ENCODE measurements at regions not wholly inside any gene's neighbourhood (a gene's known extent, or its start where the extent isn't known, plus 50 kb on each side); places are given as distances from the start of the nearest gene placed in this dataset.

DNA sequence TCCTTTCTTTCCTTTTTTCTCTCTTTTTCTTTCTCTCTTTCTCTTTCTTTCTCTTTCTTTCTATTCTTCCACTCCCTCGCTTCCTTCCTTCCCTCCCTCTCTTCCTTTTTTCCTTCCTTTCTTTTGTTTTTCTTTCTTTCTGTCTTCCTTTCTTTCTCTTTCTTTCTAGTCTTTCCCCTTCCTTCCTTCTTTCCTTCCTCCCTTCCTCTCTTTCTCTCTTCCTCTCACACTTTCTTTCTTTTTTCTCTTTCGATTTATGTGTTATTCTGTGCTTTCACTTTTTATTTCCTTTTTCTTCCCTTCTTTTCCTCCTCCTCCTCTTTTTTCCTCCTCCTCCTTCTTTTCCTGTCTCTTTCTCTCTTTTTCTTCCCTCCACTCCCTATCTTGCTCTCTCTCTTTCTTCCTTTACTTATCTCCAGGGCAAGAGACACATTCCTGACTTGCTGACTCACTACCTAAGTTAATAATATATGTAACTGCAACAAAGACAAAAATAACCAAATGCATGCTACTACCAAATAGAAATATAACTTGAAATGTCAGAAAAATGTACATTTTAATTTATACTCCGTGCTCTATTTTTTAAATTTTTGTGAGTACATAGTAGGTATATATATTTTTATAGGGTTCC is 445.5 kb downstream of the GABRG2 start:
- Histone ChIP-seq H3K4me3 (no peak overlapping the region), H3K4me1 (no peaks in the 10 kb centered on the region), H3K27ac (no peak overlapping the region), H3K36me3 (no peaks in the 10 kb centered on the region), H3K9me3 (peaks cover 0 to 4% of the 10 kb centered on the region in 2 donors), H3K27me3 (no peaks in the 10 kb centered on the region)
- intact Hi-C loops (cut with DNase I; ENCODE audit: low total_unique reads), result no loop called here
- TF ChIP-seq POLR2A (IDR thresholded peaks at IDR 0.05), result no peak
- TF ChIP-seq POLR2AphosphoS5 (IDR thresholded peaks at IDR 0.05), result no peak
- TF ChIP-seq, protein P1, sequence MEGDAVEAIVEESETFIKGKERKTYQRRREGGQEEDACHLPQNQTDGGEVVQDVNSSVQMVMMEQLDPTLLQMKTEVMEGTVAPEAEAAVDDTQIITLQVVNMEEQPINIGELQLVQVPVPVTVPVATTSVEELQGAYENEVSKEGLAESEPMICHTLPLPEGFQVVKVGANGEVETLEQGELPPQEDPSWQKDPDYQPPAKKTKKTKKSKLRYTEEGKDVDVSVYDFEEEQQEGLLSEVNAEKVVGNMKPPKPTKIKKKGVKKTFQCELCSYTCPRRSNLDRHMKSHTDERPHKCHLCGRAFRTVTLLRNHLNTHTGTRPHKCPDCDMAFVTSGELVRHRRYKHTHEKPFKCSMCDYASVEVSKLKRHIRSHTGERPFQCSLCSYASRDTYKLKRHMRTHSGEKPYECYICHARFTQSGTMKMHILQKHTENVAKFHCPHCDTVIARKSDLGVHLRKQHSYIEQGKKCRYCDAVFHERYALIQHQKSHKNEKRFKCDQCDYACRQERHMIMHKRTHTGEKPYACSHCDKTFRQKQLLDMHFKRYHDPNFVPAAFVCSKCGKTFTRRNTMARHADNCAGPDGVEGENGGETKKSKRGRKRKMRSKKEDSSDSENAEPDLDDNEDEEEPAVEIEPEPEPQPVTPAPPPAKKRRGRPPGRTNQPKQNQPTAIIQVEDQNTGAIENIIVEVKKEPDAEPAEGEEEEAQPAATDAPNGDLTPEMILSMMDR (IDR thresholded peaks at IDR 0.05), result no peak
- DNase-seq (ENCODE audit: low spot score in 2 of 2), result no peak

DNA sequence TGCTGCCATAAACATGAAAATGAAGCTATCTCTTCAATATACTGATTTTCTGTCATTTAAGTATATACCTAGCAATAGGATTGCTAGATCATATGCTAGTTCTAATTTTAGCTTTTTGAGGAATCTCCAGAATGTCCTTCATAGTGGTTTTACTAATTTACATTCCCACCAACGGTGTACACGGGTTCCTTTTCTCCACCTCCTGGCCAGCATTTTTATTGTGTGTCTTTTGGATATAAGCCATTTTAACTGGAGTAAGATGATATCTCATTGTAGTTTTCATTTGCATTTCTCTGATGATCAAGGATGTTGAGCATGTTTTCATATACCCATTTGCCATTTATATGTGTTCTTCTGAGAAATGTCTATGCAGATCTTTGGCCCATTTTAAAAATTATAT is 446.5 kb downstream of the GABRG2 start:
- Histone ChIP-seq H3K4me3 (no peak overlapping the region), H3K9me3 (peaks cover 0 to 4% of the 10 kb centered on the region in 2 donors), H3K27me3 (no peaks in the 10 kb centered on the region), H3K27ac (no peak overlapping the region), H3K36me3 (no peaks in the 10 kb centered on the region), H3K4me1 (no peaks in the 10 kb centered on the region)
- no peak for TF ChIP-seq POLR2AphosphoS5 (IDR thresholded peaks at IDR 0.05)
- TF ChIP-seq, protein P1 (IDR thresholded peaks at IDR 0.05), result no peak
- TF ChIP-seq POLR2A (IDR thresholded peaks at IDR 0.05), result no peak
- no peak for DNase-seq (ENCODE audit: low spot score in 2 of 2)
- intact Hi-C loops (cut with DNase I; ENCODE audit: low total_unique reads), result no loop called here

DNA sequence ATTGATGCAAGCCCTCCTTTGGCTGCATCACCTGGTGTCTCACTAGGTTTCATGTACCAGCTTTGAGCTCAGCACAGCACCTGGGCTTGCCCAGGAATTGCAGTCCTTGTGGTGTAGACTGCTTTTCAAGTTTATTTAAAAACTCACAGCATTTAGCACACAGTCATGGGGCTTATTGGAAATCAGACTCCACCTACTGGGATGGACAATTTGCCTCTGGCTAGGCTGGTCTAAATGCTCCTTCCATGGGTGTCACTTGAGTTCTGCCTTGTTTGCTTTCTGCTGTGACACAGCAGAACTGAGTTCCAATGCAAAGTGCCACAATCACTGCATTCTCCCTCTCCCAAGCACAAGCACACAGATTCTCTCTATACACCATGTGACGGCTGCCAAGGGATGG is 453.3 kb downstream of the GABRG2 start:
- no peaks in the 10 kb centered on the region for H3K4me1 ChIP-seq
- H3K36me3 ChIP-seq, result no peaks in the 10 kb centered on the region
- TF ChIP-seq, protein P1 (IDR thresholded peaks at IDR 0.05), result no peak
- TF ChIP-seq POLR2AphosphoS5 (IDR thresholded peaks at IDR 0.05), result no peak
- no peak for TF ChIP-seq POLR2A (IDR thresholded peaks at IDR 0.05)
- H3K27ac ChIP-seq, result no peak overlapping the region
- H3K27me3 ChIP-seq, result no peaks in the 10 kb centered on the region
- intact Hi-C loops (cut with DNase I; ENCODE audit: low total_unique reads), result no loop called here
- H3K4me3 ChIP-seq, result no peak overlapping the region
- peaks cover 9 to 12% of the 10 kb centered on the region in 2 donors for H3K9me3 ChIP-seq
- no peak for DNase-seq (ENCODE audit: low spot score in 2 of 2)

DNA sequence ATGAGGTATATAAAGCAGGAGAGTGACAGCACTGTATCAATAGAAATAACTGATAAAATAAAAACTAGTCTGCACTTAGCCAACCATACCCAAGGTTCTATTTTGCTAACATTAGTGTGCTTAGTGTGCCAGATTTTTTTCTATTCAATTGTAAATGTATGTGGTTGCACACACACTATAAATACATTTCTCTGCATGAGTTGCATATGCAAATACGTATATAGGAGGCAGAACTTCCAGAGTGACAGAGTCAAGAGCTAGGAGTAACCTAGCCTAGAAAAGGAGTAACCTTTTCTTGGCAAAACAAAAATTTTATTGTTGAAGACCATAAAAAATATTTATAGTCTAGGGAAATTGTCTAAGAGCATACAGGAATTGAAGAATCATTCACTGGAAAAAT is 461.6 kb downstream of the GABRG2 start:
- no peaks in the 10 kb centered on the region for H3K27me3 ChIP-seq
- H3K27ac ChIP-seq, result no peak overlapping the region
- DNase-seq (ENCODE audit: low spot score in 2 of 2), result no peak
- H3K36me3 ChIP-seq, result no peaks in the 10 kb centered on the region
- intact Hi-C loops (cut with DNase I; ENCODE audit: low total_unique reads), result no loop called here
- H3K4me1 ChIP-seq, result no peaks in the 10 kb centered on the region
- H3K4me3 ChIP-seq, result no peak overlapping the region
- peaks cover 0 to 3% of the 10 kb centered on the region in 2 donors for H3K9me3 ChIP-seq
- TF ChIP-seq, protein P1 (IDR thresholded peaks at IDR 0.05), result no peak
- TF ChIP-seq POLR2A (IDR thresholded peaks at IDR 0.05), result no peak
- no peak for TF ChIP-seq POLR2AphosphoS5 (IDR thresholded peaks at IDR 0.05)

DNA sequence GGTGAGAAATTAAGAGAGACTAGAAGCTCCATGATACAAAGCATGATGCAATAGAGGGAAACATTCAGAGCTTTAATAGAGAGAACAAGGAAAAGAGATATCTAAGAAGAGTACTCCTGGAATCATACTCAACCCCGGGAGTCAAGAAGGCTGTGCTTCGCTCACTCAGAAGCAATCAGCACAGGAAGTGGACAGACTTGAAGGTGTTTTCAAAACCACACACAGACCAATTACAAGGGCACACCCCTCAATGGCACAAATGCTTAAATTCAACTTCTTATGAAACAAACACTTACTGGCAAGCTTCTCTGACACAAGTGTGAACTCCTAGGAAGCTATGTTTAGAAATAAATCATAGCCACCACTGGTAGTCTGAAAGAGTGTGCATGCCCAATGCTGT is 462.3 kb downstream of the GABRG2 start:
- Histone ChIP-seq H3K4me1 (no peaks in the 10 kb centered on the region), H3K27me3 (no peaks in the 10 kb centered on the region), H3K27ac (no peak overlapping the region), H3K36me3 (no peaks in the 10 kb centered on the region), H3K4me3 (no peak overlapping the region), H3K9me3 (peaks cover 0 to 3% of the 10 kb centered on the region in 2 donors)
- TF ChIP-seq POLR2A (IDR thresholded peaks at IDR 0.05) (no peak), POLR2AphosphoS5 (IDR thresholded peaks at IDR 0.05) (no peak)
- TF ChIP-seq, protein P1 (IDR thresholded peaks at IDR 0.05), result no peak
- intact Hi-C loops (cut with DNase I; ENCODE audit: low total_unique reads), result no loop called here
- DNase-seq (ENCODE audit: low spot score in 2 of 2), result no peak

All from breast epithelium (tissue), 4 donors.